ENCODE measurements at regions not wholly inside any gene's neighbourhood (a gene's known extent, or its start where the extent isn't known, plus 50 kb on each side); places are given as distances from the start of the nearest gene placed in this dataset.
A peak's percentile ranks its signal among the peaks of the same experiment; 100 is the strongest.
"Not testable (repeated sequence)": the region's sequence is repeated elsewhere in the genome, so short reads cannot be mapped to it uniquely, and the experiment has no call there.

DNA sequence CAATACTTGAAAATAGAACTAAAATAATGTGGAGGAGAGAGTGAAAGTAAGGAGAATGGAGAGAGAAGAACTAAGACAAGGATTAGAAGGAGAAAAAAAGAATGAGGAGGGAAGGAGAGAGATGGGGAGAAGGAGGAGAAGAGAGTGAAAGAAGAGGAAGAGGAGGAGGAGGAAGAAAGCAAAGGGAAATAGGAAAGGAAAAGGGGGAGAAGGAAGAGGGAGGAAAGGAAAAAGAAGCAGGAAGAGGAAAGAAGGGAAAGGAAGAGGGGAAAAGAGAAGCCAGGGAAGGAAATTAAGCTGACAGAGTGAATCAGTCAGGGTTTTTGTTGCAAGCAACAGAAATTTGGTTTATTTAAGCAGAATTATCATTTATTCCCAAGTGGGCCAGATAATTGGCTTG is 241.7 kb upstream of the P2RY1 start:
- no peaks in the 10 kb centered on the region for H3K79me2 ChIP-seq (ENCODE audit: insufficient read depth, low read depth)
- peaks cover 10% of the 10 kb centered on the region for H3K4me1 ChIP-seq (ENCODE audit: low read depth, poor library complexity, severe bottlenecking)
- no peak overlapping the region for H3K4me2 ChIP-seq
- TF ChIP-seq, protein P1, sequence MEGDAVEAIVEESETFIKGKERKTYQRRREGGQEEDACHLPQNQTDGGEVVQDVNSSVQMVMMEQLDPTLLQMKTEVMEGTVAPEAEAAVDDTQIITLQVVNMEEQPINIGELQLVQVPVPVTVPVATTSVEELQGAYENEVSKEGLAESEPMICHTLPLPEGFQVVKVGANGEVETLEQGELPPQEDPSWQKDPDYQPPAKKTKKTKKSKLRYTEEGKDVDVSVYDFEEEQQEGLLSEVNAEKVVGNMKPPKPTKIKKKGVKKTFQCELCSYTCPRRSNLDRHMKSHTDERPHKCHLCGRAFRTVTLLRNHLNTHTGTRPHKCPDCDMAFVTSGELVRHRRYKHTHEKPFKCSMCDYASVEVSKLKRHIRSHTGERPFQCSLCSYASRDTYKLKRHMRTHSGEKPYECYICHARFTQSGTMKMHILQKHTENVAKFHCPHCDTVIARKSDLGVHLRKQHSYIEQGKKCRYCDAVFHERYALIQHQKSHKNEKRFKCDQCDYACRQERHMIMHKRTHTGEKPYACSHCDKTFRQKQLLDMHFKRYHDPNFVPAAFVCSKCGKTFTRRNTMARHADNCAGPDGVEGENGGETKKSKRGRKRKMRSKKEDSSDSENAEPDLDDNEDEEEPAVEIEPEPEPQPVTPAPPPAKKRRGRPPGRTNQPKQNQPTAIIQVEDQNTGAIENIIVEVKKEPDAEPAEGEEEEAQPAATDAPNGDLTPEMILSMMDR (conservative IDR thresholded peaks at IDR 0.05; ENCODE audit: low read depth, low read length), result no peak
- H3K9ac ChIP-seq, result no peak overlapping the region
- H2AFZ ChIP-seq (ENCODE audit: low read depth), result no peak overlapping the region; the same call in 1 of the 2 replicates
- no peak overlapping the region for H3K4me3 ChIP-seq (IDR thresholded peaks at IDR 0.05; ENCODE audit: insufficient read depth, low read depth, low read length)
- no peaks in the 10 kb centered on the region for H3K36me3 ChIP-seq (ENCODE audit: insufficient read depth)
- H4K20me1 ChIP-seq (ENCODE audit: insufficient read depth), result no peaks in the 10 kb centered on the region
- no peak overlapping the region for H3K27ac ChIP-seq
- H3K27me3 ChIP-seq (ENCODE audit: insufficient read depth, low read depth), result no peaks in the 10 kb centered on the region

DNA sequence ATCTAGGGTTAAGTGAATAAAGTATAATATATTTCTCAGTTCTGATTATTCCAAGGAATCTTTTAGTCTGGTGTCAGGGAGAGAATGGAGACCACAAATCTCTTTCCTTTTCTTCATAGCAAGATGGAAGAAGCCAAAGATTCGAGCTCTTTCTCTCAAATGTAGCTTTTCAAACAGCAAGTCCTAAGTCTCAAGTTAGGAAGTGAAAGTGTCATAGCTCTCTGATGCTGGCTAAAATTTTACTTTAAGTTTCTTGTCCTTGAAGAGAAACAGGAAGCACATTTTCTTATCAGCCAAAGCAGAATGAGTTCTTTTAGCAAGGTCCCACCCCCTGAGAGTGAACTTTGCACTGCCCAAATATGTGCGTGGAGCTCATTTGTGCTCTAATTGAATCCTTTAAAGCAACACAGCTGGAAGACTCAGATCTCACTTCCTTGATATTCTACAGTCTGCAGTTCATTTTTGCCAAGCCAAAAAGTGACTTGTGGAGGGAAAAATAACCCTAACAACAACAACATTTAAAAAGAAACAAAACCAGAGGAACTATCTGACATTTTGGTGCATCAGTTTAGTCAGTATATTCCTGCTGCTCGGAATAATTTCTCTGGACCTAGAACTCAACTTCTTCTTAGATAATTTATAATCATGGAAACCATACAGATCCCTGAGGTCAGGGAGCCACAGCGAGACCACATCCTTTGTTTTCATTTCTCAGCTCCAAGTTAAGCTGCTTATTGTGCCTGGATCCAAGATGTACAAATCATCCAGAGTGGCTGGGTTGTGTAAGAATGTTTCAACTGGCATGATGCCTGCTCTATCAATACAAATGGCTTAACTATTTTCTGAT is 238.7 kb upstream of the P2RY1 start:
- no peaks in the 10 kb centered on the region for H4K20me1 ChIP-seq (ENCODE audit: insufficient read depth)
- H3K36me3 ChIP-seq (ENCODE audit: insufficient read depth), result no peaks in the 10 kb centered on the region
- H3K27me3 ChIP-seq (ENCODE audit: insufficient read depth, low read depth), result no peaks in the 10 kb centered on the region
- no peaks in the 10 kb centered on the region for H3K79me2 ChIP-seq (ENCODE audit: insufficient read depth, low read depth)
- peak overlapping the region; percentile 59 for H2AFZ ChIP-seq (ENCODE audit: low read depth)
- TF ChIP-seq, protein P1 (conservative IDR thresholded peaks at IDR 0.05; ENCODE audit: low read depth, low read length), result no peak
- H3K27ac ChIP-seq, result peak overlapping the region; percentile 6; the same call in 1 of the 2 replicates
- no peak overlapping the region for H3K9ac ChIP-seq
- H3K4me2 ChIP-seq, result peak overlapping the region; percentile 35
- peaks cover 10% of the 10 kb centered on the region for H3K4me1 ChIP-seq (ENCODE audit: low read depth, poor library complexity, severe bottlenecking)
- H3K4me3 ChIP-seq (IDR thresholded peaks at IDR 0.05; ENCODE audit: insufficient read depth, low read depth, low read length), result no peak overlapping the region

DNA sequence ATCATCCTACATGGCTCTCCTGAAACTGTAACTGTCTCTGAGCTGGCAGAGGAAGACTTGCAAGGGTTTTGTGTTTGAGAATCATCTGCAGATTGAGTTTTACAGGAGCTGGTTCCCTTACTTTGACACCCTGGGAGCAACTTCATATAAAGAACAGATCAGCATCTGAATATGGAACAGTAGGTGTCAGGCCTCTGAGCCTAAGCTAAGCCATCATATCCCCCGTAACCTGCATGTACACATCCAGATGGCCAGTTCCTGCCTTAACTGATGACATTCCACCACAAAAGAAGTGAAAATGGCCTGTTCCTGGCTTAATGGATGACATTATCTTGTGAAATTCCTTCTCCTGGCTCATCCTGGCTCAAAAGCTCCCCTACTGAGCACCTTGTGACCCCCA is 238.1 kb upstream of the P2RY1 start:
- H3K9ac ChIP-seq; H3K36me3 ChIP-seq (ENCODE audit: insufficient read depth): not testable (repeated sequence)
- H2AFZ ChIP-seq (ENCODE audit: low read depth), result peak overlapping the region; percentile 59; the same call in 1 of the 2 replicates

DNA sequence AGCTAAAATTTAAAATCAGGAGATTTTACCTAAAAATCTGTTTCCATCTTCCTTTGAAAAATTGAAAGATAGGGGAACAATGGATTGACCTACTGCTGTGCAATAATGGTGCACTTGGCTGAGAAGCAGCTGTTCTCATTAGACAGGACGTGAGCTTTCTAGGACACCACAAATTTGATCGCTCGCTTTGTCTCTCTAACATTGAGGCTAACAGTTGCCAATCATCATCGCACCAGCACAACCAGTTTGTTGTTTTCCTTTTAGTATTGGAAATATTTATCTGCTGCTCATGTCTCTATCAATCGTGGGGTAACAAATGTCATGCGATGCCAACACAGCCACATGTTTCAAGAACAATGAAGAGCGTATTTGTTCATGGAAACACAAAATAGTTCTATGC is 228.8 kb upstream of the P2RY1 start:
- no peaks in the 10 kb centered on the region for H3K27me3 ChIP-seq (ENCODE audit: insufficient read depth, low read depth)
- TF ChIP-seq, protein P1 (conservative IDR thresholded peaks at IDR 0.05; ENCODE audit: low read depth, low read length), result no peak

More for the DNA sequence above, 238.1 kb upstream of the P2RY1 start:
- H4K20me1 ChIP-seq (ENCODE audit: insufficient read depth); H3K27me3 ChIP-seq (ENCODE audit: insufficient read depth, low read depth); H3K79me2 ChIP-seq (ENCODE audit: insufficient read depth, low read depth); H3K27ac ChIP-seq; H3K4me3 ChIP-seq (IDR thresholded peaks at IDR 0.05; ENCODE audit: insufficient read depth, low read depth, low read length): not testable (repeated sequence)
- peak overlapping the region; percentile 35; the same call in 1 of the 2 replicates for H3K4me2 ChIP-seq
- peaks cover 10% of the 10 kb centered on the region for H3K4me1 ChIP-seq (ENCODE audit: low read depth, poor library complexity, severe bottlenecking)

DNA sequence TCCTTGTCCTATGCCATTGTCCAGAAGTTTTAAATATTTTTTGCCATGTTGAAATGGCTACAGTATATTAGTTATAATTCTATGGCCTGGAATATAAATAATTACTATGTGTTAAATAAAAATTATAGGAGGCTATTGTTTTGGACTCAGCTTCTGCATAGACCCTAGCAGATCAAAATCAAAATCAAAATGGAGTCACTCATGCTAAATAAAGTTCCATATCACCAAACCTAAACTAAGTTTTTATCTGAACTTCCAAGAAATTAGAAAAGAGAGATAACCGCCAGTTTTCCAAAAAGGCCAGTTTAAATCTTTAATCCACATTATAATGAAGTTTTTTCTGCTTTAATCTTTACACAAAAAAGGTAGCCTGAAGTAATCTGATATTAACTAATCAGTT is 227.8 kb upstream of the P2RY1 start:
- H4K20me1 ChIP-seq (ENCODE audit: insufficient read depth), result no peaks in the 10 kb centered on the region
- TF ChIP-seq, protein P1 (conservative IDR thresholded peaks at IDR 0.05; ENCODE audit: low read depth, low read length), result no peak

More for the DNA sequence above, 228.8 kb upstream of the P2RY1 start:
- H3K4me1 ChIP-seq (ENCODE audit: low read depth, poor library complexity, severe bottlenecking), result no peaks in the 10 kb centered on the region
- H3K4me3 ChIP-seq (IDR thresholded peaks at IDR 0.05; ENCODE audit: insufficient read depth, low read depth, low read length), result no peak overlapping the region
- no peak overlapping the region for H3K4me2 ChIP-seq
- no peak overlapping the region for H3K9ac ChIP-seq
- no peak overlapping the region for H3K27ac ChIP-seq
- no peaks in the 10 kb centered on the region for H3K36me3 ChIP-seq (ENCODE audit: insufficient read depth)
- H4K20me1 ChIP-seq (ENCODE audit: insufficient read depth), result no peaks in the 10 kb centered on the region
- H3K79me2 ChIP-seq (ENCODE audit: insufficient read depth, low read depth), result no peaks in the 10 kb centered on the region
- no peak overlapping the region; the same call in 1 of the 2 replicates for H2AFZ ChIP-seq (ENCODE audit: low read depth)

More for the DNA sequence above, 227.8 kb upstream of the P2RY1 start:
- H3K36me3 ChIP-seq (ENCODE audit: insufficient read depth), result no peaks in the 10 kb centered on the region
- H3K27ac ChIP-seq, result no peak overlapping the region
- H2AFZ ChIP-seq (ENCODE audit: low read depth), result no peak overlapping the region
- H3K4me1 ChIP-seq (ENCODE audit: low read depth, poor library complexity, severe bottlenecking), result no peaks in the 10 kb centered on the region
- H3K79me2 ChIP-seq (ENCODE audit: insufficient read depth, low read depth), result no peaks in the 10 kb centered on the region
- H3K4me3 ChIP-seq (IDR thresholded peaks at IDR 0.05; ENCODE audit: insufficient read depth, low read depth, low read length), result no peak overlapping the region
- no peak overlapping the region for H3K9ac ChIP-seq
- H3K27me3 ChIP-seq (ENCODE audit: insufficient read depth, low read depth), result no peaks in the 10 kb centered on the region
- H3K4me2 ChIP-seq, result no peak overlapping the region
